ENCODE measurements at regions not wholly inside any gene's neighbourhood (a gene's known extent, or its start where the extent isn't known, plus 50 kb on each side); places are given as distances from the start of the nearest gene placed in this dataset.

DNA sequence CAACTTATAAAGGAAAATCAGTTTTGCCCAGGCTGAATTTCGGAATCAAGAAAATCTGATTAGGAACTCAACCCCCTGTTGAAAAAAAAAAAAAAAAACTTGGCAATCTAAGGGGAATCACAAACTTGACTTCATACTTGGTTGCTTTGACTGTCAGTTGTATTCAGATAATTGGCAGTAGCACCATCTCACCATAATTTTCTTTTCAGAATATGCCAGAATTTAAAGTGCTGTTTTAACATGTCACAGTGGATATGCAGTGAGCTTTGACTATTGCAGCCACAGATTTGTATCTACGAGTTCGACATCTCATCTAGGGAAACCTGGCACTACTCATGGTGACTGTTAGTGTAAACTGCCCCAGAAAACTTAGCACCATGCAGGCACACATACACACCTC is 761.4 kb upstream of the KLHL29 start:
- no peak for DNase-seq (ENCODE audit: extremely low read depth in 1 of 2, low read depth in 1 of 2)

GRCh38 chr2:22626621-22627020 is 758.4 kb upstream of the KLHL29 start:
- DNase-seq (ENCODE audit: extremely low read depth in 1 of 2, low read depth in 1 of 2) = no peak

DNA sequence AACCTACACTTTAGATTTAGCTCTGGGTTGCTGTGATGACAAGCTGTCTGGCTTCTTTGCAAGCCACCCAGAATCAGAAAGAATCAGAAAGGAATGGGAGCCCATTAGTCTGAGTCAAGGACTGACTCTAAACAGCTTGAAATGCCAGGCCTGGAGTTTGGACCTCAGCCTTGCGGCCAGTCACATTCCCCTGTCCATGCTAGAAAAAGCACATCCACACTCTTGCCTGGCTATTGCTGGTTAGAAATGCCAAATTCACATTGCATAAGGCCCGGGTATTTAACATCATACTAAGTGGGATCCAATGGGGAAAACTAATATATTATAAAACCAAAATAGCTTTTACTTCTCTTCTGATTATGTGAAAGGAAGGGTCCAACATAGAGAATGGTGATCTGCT is 756.8 kb upstream of the KLHL29 start:
- DNase-seq (ENCODE audit: extremely low read depth in 1 of 2, low read depth in 1 of 2) = no peak

DNA sequence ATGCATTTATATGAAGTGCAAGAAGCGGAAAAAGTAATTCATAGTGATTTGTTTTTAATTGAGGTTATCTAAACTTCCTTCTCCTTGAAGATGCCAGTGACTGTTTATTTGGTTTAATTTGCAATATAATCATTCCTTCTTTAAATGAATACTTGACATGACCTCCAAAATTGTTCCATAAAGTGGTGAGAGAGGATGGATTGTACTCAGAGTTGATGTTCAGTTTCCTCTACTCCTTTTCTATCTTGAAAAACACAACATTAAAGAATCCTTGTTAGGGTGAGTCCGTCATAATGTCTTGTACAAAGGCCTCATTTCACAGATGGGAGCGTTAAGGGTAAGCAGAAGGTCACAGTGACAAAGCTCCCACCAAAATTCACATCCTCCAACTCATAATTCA is 756.1 kb upstream of the KLHL29 start:
- DNase-seq (ENCODE audit: extremely low read depth in 1 of 2, low read depth in 1 of 2) = no peak

GRCh38 chr2:22634167-22634566 is 750.8 kb upstream of the KLHL29 start:
- DNase-seq (ENCODE audit: extremely low read depth in 1 of 2, low read depth in 1 of 2) = no peak

GRCh38 chr2:22656426-22656825 is 728.6 kb upstream of the KLHL29 start:
- DNase-seq (ENCODE audit: extremely low read depth in 1 of 2, low read depth in 1 of 2) = no peak

DNA sequence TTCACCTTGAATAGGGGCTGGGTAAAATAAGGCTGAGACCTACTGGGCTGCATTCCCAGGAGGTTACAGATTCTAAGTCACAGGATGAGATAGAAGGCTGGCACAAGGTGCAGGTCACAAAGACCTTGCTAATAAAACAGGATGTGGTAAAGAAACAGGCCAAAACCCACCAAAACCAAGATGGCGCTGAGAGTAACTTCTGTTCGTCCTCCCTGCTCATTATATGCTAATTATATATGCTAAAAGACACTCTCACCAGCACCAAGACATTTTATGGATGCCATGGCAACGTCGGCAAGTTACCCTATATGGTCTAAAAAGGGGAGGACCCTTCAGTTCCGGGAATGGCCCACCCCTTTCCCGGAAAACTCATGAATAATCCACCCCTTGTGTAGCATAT is 711.5 kb upstream of the KLHL29 start:
- no peak for DNase-seq (ENCODE audit: extremely low read depth in 1 of 2, low read depth in 1 of 2)

DNA sequence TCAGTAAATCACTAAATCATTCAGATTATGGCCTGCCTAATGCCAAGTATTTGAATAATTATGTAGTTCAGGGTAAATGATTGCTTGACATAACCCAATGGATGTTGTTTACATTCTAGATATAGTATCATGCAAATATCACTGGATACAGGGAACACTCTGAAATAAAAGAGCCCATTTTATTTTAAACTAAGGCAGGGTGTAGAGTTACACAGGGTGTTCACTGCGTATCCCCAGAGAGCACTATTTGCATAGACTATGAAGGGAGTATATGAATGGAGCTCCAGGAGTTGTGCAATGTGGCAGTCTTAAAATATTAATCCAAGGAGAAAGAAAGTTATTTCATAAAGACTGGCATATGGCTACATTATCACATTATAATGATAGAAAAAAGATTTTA is 701.1 kb upstream of the KLHL29 start:
- DNase-seq (ENCODE audit: extremely low read depth in 1 of 2, low read depth in 1 of 2) = no peak

GRCh38 chr2:22690096-22690495 is 694.9 kb upstream of the KLHL29 start:
- no peak for DNase-seq (ENCODE audit: extremely low read depth in 1 of 2, low read depth in 1 of 2)

DNA sequence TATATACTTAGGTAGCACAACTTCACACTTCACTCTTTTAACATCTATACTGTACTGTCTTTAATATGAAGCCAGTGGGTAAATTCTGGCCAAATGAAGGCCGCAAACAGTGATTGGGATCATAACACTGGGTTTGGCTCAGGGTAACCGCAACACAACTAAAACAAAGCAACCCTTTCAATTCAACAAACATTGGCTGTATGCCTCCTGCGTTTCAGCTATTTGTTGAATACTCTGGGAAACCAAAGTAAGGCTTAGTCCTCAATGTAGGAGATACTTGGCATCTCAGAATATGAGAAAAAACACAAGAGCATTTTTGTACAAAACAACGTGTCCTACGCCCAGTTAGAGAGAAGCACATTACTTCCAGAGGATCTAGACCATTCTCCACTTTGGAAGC is 693.3 kb upstream of the KLHL29 start:
- no peak for DNase-seq (ENCODE audit: extremely low read depth in 1 of 2, low read depth in 1 of 2)

- DNase-seq (ENCODE audit: extremely low read depth in 1 of 2, low read depth in 1 of 2) = no peak
Observed at GRCh38 chr2:22692746-22693145, 692.2 kb upstream of the KLHL29 start.

- no peak for DNase-seq (ENCODE audit: extremely low read depth in 1 of 2, low read depth in 1 of 2)
Observed at GRCh38 chr2:22694300-22694699, 690.7 kb upstream of the KLHL29 start.

- DNase-seq (ENCODE audit: extremely low read depth in 1 of 2, low read depth in 1 of 2) = no peak
Observed at GRCh38 chr2:22694856-22695255, 690.1 kb upstream of the KLHL29 start.

GRCh38 chr2:22697054-22697788 is 687.8 kb upstream of the KLHL29 start:
- no peak for DNase-seq (ENCODE audit: extremely low read depth in 1 of 2, low read depth in 1 of 2)

DNA sequence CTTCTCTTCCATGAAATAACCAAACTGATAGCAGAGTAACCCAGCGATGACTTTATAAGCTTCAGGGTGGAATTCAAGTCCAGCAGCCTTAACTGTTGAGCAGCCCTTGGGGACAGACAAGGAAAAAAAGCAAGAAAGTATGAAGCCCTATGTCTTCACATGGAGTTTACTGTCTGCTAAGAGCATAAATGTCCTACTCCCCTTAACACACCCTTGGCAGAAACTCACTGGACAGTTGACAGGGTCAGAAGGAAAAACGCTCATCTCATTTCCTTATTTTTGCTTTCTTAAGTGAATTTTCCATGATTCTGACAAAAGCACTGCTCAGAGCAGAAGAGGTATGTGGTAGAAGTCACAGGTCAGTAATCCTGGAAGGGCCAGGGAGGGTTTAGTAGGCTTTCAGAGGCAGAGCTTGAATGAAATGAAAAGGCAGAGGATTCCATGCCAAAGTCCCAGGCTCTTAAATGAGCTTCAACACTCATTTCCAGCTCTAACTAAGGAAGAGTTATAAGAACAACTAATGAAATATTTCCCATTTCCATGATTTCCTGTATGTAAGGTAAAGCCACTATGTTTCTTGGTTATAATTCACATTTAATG is 683.3 kb upstream of the KLHL29 start:
- no peak for DNase-seq (ENCODE audit: extremely low read depth in 1 of 2, low read depth in 1 of 2)

- no peak for DNase-seq (ENCODE audit: extremely low read depth in 1 of 2, low read depth in 1 of 2)
Observed at GRCh38 chr2:22703286-22703920, 681.6 kb upstream of the KLHL29 start.

DNA sequence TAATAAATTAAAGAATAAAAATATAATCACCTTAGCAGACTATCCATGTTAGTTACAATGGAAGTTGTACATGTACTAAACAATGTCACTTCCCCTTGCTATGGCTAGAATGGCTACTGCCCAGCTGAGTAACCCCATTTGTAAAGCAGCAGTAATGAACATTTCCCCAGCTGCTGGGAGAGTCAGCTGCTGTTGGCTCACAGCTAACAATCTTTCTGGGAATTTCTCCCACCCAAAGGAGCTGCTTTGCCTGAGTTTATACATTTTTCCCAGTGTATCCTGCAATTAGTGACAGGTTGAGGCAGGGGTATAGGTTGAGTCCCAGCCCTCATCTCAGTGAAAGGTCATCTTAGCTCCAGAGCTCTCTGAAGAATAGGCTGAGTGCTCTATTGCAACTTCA is 665.6 kb upstream of the KLHL29 start:
- DNase-seq (ENCODE audit: extremely low read depth in 1 of 2, low read depth in 1 of 2) = no peak

DNA sequence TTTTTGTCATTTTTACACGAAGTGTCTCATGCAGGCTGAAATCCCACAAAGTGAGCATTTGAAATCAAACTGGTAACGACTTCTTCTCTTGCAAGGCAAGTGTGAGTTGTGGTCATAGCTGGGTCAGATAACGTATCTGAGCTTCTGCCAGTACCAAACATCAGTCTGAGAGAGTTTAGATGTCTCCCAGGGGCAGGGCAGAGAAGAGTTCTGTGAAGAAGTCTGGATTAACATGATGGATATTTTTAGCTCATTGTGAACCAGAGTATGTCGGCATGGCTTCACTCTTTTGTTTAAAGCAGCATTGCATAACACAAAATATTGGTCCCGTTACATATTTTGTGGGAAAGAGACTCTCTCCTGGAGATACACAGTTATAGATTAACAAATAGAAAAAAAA is 655.5 kb upstream of the KLHL29 start:
- no peak for DNase-seq (ENCODE audit: extremely low read depth in 1 of 2, low read depth in 1 of 2)

DNA sequence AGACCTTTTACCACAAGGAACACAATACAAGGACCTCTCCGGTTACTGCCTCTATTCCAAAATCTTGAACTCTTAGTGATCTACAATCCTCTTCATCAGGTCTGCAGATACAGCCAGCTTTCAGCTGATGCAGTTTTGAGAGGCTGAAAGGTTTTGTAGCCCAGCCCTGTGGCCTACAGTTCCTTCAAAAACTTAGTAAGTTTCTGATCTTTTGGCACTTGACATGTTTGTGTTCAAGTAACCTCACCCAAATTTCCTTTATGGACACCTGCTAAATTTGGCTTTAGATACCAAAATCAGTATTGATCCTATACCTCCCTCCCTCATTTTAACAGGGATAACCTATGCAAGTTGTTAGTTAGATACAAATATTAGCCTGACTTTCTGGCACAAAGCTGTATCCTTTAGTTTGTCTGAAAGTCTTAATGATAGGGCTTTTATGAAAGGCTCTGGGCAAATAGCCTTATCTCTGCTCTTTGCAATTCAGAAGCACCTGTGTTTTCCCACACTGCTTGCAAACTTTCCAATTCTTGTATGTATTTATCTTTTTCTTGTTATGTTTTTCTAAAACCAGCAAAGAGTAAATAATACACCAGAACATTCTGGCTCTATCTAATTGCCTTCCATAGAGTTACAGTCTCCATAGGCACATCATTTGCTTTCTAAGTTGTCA is 650.5 kb upstream of the KLHL29 start:
- DNase-seq (ENCODE audit: extremely low read depth in 1 of 2, low read depth in 1 of 2) = no peak

DNA sequence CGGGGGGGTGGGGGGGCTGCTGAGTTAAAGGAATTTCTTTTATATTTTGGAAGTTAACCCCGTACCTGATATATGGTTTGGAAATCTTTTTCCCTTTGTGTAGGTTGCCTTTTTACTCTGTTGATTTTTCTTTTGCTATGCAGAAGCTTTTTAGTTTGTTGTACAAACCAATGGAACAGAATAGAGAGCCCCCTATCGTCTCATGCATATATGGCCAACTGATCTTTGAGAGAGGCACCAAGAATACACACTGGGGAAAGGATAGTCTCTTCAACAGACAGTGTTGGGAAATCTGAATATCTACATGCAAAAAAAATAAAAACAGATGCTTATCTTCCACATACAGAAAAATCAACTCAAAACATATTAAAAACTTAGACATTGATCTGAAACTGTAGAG is 647.8 kb upstream of the KLHL29 start:
- no peak for DNase-seq (ENCODE audit: extremely low read depth in 1 of 2, low read depth in 1 of 2)

DNA sequence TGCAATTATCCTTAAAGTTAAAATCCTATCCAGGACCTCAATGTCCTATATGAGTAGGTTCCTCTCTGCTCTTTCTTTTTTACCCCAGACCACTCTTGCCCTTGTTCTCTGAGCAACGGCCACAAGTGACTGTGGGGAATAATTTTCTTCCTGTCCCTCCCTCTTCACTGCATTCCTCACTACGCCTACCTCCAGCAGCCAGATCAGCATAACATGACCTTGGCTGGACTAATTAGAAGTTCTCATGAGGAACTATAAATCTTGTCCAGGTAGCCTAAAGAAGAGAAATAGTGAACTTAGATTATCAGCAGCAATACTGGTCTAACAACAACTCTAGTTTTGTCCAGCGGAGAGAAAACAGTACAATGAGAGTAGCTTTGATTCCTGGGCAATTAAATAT is 643.8 kb upstream of the KLHL29 start:
- no peak for DNase-seq (ENCODE audit: extremely low read depth in 1 of 2, low read depth in 1 of 2)

DNA sequence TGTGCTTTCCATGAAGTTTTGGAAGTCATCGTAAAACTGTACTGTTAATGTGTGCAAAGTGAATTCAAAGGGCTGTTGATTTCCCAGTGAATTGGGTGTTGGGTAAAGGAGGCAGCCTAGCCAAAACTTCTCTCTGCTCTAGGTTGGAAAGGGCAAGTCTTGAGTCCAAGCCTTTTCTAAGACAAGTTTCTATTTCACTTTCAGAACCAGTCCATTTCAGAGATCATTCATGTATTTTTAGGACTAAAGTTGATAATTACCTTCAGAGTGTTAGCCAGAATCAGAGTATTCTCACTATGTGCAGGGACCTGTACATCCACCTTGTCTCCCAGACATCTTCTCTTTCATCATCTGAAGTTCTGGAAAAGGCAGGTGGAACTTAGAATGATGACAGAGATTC is 636.1 kb upstream of the KLHL29 start:
- DNase-seq (ENCODE audit: extremely low read depth in 1 of 2, low read depth in 1 of 2) = no peak
